ENCODE measurements at regions not wholly inside any gene's neighbourhood (a gene's known extent, or its start where the extent isn't known, plus 50 kb on each side); places are given as distances from the start of the nearest gene placed in this dataset.

GRCh38 chr14:86708846-86709339 lies 1178.9 kb downstream of the FLRT2 start:
- Histone ChIP-seq H3F3A (ENCODE audit: insufficient read depth, low read depth) (no peaks in the 10 kb centered on the region), H3K79me2 (ENCODE audit: low read depth) (no peaks in the 10 kb centered on the region), H3K9me3 (ENCODE audit: insufficient read depth, low read depth) (no peaks in the 10 kb centered on the region), H3K27me3 (ENCODE audit: insufficient read depth, low read depth) (no peaks in the 10 kb centered on the region), H4K20me1 (ENCODE audit: insufficient read depth) (no peaks in the 10 kb centered on the region), H3K4me2 (no peak overlapping the region), H3K9me2 (ENCODE audit: insufficient read depth) (no peaks in the 10 kb centered on the region), H3K4me3 (no peak overlapping the region), H3K27ac (no peak overlapping the region), H3K4me1 (replicated peaks; ENCODE audit: insufficient read depth) (no peaks in the 10 kb centered on the region), H3K36me3 (ENCODE audit: low read depth) (no peaks in the 10 kb centered on the region), H2AFZ (no peak overlapping the region)
- TF ChIP-seq CTCF (conservative IDR thresholded peaks at IDR 0.05): no peak
- TF ChIP-seq EZH2 (IDR thresholded peaks at IDR 0.05; ENCODE audit: low read depth): no peak
- no peak for DNase-seq
- ChIA-PET POLR2A (ENCODE audit: unreplicated experiment) (no interaction called here), CTCF (no interaction called here)
- no TSS peak for BruUV-seq (replicated peaks)
- intact Hi-C loops (cut with micrococcal nuclease; ENCODE audit: unreplicated experiment): no loop called here

GRCh38 chr14:86707071-86707470 lies 1177.1 kb downstream of the FLRT2 start:
- CTCF ChIA-PET: no interaction called here
- no peak overlapping the region for H3K4me3 ChIP-seq
- H3K9me2 ChIP-seq (ENCODE audit: insufficient read depth): no peaks in the 10 kb centered on the region
- no peaks in the 10 kb centered on the region for H3K36me3 ChIP-seq (ENCODE audit: low read depth)
- H3K27me3 ChIP-seq (ENCODE audit: insufficient read depth, low read depth): no peaks in the 10 kb centered on the region
- H4K20me1 ChIP-seq (ENCODE audit: insufficient read depth): no peaks in the 10 kb centered on the region
- DNase-seq: no peak
- no peaks in the 10 kb centered on the region for H3K79me2 ChIP-seq (ENCODE audit: low read depth)
- POLR2A ChIA-PET (ENCODE audit: unreplicated experiment): no interaction called here
- H3F3A ChIP-seq (ENCODE audit: insufficient read depth, low read depth): no peaks in the 10 kb centered on the region
- no TSS peak for BruUV-seq (replicated peaks)
- no peaks in the 10 kb centered on the region for H3K4me1 ChIP-seq (replicated peaks; ENCODE audit: insufficient read depth)
- no peak overlapping the region for H3K4me2 ChIP-seq
- H2AFZ ChIP-seq: no peak overlapping the region
- H3K9me3 ChIP-seq (ENCODE audit: insufficient read depth, low read depth): no peaks in the 10 kb centered on the region
- intact Hi-C loops (cut with micrococcal nuclease; ENCODE audit: unreplicated experiment): no loop called here
- no peak overlapping the region for H3K27ac ChIP-seq
- TF ChIP-seq EZH2 (IDR thresholded peaks at IDR 0.05; ENCODE audit: low read depth) (no peak), CTCF (conservative IDR thresholded peaks at IDR 0.05) (no peak)

GRCh38 chr14:86683561-86683960 lies 1153.6 kb downstream of the FLRT2 start:
- no peaks in the 10 kb centered on the region for H3K4me1 ChIP-seq (replicated peaks; ENCODE audit: insufficient read depth)
- H3K9me3 ChIP-seq (ENCODE audit: insufficient read depth, low read depth): no peaks in the 10 kb centered on the region
- H3K79me2 ChIP-seq (ENCODE audit: low read depth): no peaks in the 10 kb centered on the region
- intact Hi-C loops (cut with micrococcal nuclease; ENCODE audit: unreplicated experiment): no loop called here
- H3F3A ChIP-seq (ENCODE audit: insufficient read depth, low read depth): no peaks in the 10 kb centered on the region
- H3K4me3 ChIP-seq: no peak overlapping the region
- BruUV-seq (replicated peaks): no TSS peak
- H3K9me2 ChIP-seq (ENCODE audit: insufficient read depth): no peaks in the 10 kb centered on the region
- no peak overlapping the region for H3K27ac ChIP-seq
- TF ChIP-seq EZH2 (IDR thresholded peaks at IDR 0.05; ENCODE audit: low read depth) (no peak), CTCF (conservative IDR thresholded peaks at IDR 0.05) (no peak)
- no peaks in the 10 kb centered on the region for H4K20me1 ChIP-seq (ENCODE audit: insufficient read depth)
- no peaks in the 10 kb centered on the region for H3K36me3 ChIP-seq (ENCODE audit: low read depth)
- CTCF ChIA-PET: no interaction called here
- no peak for DNase-seq
- POLR2A ChIA-PET (ENCODE audit: unreplicated experiment): no interaction called here
- H3K27me3 ChIP-seq (ENCODE audit: insufficient read depth, low read depth): no peaks in the 10 kb centered on the region
- H3K4me2 ChIP-seq: no peak overlapping the region
- H2AFZ ChIP-seq: no peak overlapping the region

Data from PC-9 (cell line).